HL-60 (cell line): ENCODE measurements at regions not wholly inside any gene's neighbourhood (a gene's known extent, or its start where the extent isn't known, plus 50 kb on each side); places are given as distances from the start of the nearest gene placed in this dataset.

ENCODE experiments used
- POLR2AphosphoS5 ChIP-seq: IDR thresholded peaks from 2 replicates; pipeline ENCODE4 v1.6.1; 2012; ENCODE audit warnings: low read depth
- TF ChIP-seq, protein P1 (sequence below): IDR thresholded peaks from one replicate; pipeline ENCODE4 v1.5.1; 2011; ENCODE audit warnings: low read length, control low read depth, inconsistent platforms; ENCODE audit not compliant: insufficient read depth
- TF ChIP-seq, protein P2 (sequence below): IDR thresholded peaks from 2 replicates; pipeline ENCODE4 v1.6.1; 2012; ENCODE audit warnings: low read depth; ENCODE audit not compliant: insufficient replicate concordance

DNA sequence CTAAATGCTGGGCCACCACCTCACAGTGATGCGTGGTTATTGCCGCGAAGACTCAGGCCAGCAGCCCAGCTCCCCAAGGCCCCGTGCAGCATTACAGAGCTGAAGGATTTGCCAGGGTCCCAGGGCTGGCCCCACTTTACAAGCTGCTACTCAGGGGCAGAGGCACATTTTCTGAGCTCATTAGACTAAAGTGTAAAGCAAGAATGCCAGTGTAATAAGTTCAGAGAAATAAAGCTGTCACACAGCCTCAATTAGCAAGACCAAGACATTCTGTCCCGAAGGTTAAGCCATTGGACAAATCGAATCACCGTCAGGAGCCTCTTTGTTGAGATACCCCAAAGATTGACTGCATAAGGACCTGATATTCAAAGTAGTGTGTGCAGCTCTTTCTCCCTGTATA lies 428.4 kb downstream of the EFNB2 start:
- TF ChIP-seq, protein P1, sequence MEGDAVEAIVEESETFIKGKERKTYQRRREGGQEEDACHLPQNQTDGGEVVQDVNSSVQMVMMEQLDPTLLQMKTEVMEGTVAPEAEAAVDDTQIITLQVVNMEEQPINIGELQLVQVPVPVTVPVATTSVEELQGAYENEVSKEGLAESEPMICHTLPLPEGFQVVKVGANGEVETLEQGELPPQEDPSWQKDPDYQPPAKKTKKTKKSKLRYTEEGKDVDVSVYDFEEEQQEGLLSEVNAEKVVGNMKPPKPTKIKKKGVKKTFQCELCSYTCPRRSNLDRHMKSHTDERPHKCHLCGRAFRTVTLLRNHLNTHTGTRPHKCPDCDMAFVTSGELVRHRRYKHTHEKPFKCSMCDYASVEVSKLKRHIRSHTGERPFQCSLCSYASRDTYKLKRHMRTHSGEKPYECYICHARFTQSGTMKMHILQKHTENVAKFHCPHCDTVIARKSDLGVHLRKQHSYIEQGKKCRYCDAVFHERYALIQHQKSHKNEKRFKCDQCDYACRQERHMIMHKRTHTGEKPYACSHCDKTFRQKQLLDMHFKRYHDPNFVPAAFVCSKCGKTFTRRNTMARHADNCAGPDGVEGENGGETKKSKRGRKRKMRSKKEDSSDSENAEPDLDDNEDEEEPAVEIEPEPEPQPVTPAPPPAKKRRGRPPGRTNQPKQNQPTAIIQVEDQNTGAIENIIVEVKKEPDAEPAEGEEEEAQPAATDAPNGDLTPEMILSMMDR: no peak
- TF ChIP-seq, protein P2, sequence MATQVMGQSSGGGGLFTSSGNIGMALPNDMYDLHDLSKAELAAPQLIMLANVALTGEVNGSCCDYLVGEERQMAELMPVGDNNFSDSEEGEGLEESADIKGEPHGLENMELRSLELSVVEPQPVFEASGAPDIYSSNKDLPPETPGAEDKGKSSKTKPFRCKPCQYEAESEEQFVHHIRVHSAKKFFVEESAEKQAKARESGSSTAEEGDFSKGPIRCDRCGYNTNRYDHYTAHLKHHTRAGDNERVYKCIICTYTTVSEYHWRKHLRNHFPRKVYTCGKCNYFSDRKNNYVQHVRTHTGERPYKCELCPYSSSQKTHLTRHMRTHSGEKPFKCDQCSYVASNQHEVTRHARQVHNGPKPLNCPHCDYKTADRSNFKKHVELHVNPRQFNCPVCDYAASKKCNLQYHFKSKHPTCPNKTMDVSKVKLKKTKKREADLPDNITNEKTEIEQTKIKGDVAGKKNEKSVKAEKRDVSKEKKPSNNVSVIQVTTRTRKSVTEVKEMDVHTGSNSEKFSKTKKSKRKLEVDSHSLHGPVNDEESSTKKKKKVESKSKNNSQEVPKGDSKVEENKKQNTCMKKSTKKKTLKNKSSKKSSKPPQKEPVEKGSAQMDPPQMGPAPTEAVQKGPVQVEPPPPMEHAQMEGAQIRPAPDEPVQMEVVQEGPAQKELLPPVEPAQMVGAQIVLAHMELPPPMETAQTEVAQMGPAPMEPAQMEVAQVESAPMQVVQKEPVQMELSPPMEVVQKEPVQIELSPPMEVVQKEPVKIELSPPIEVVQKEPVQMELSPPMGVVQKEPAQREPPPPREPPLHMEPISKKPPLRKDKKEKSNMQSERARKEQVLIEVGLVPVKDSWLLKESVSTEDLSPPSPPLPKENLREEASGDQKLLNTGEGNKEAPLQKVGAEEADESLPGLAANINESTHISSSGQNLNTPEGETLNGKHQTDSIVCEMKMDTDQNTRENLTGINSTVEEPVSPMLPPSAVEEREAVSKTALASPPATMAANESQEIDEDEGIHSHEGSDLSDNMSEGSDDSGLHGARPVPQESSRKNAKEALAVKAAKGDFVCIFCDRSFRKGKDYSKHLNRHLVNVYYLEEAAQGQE: no peak
- TF ChIP-seq POLR2AphosphoS5: no peak
